HS-27A (cell line): ENCODE measurements at regions not wholly inside any gene's neighbourhood (a gene's known extent, or its start where the extent isn't known, plus 50 kb on each side); places are given as distances from the start of the nearest gene placed in this dataset.
"Not testable (repeated sequence)": the region's sequence is repeated elsewhere in the genome, so short reads cannot be mapped to it uniquely, and the experiment has no call there.

ENCODE experiments used
- DNase-seq: peaks from one replicate; pipeline ENCODE4 v3.0.0-alpha.2; 2012; ENCODE audit warnings: low read depth, missing footprints

GRCh38 chr9:65454034-65454433 is 169.0 kb upstream of the FOXD4L5 start:
- DNase-seq: not testable (repeated sequence)

GRCh38 chr9:65449886-65450610 is 165.0 kb upstream of the FOXD4L5 start:
- DNase-seq: not testable (repeated sequence)

GRCh38 chr9:65449423-65449822 is 164.4 kb upstream of the FOXD4L5 start:
- DNase-seq: no peak

DNA sequence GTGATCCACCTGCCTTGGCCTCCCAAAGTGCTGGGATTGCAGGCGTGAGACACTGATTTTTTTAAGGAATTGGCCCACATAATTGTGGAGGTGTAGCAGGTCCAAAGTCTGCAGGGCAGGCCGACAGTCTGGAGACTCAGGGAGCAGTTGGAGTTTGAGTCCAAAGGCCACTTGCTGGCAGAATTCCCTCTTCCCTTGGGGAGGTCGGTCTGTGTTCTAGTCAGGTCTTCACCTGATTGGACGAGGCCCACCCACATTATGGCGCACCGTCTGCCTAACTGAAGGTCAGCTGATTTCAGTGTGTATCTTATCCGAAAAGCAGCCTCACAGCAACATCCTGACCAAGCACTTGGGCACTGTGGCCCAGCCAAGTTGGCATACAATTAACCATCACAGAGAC is 162.1 kb upstream of the FOXD4L5 start:
- not testable (repeated sequence) for DNase-seq

GRCh38 chr9:65445991-65446390 is 161.0 kb upstream of the FOXD4L5 start:
- not testable (repeated sequence) for DNase-seq

DNA sequence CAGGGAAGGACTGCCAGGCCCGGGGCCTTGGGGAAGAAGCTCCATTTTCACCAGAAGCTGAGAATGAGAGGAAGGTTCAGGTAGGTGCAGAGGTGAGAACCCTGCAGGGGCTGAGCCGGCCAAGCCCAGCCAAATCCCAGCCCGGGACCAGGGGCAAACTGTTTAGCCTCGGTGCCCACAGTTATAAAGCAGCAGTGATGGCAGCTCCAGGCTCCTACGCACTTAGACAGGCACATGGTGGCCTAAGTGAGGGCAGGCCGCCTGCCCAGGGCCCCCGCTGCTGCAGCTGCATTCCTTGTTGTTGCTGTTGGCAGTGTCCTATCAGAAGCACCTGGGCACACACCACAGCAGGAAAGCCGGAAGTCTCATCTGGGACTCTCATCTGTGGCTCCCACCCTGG is 159.9 kb upstream of the FOXD4L5 start:
- no peak for DNase-seq

DNA sequence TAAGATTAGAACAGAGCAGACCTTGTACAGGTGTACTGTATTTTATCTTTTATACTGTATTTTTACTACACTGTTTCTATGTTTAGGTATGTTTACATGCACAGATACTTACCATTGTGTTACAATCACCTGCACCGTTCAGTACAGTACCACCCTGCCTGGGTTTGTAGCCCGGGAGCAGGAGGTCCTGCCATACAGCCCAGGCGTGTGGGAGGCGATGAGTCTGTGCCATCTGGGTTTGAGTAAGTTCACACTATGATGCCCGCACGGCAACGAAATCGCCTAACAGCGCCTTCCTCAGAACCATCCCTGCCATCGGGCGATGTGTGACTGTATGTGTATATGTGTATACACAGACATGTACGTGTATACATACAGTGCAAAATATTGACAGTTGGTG is 157.1 kb upstream of the FOXD4L5 start:
- DNase-seq: not testable (repeated sequence)

DNA sequence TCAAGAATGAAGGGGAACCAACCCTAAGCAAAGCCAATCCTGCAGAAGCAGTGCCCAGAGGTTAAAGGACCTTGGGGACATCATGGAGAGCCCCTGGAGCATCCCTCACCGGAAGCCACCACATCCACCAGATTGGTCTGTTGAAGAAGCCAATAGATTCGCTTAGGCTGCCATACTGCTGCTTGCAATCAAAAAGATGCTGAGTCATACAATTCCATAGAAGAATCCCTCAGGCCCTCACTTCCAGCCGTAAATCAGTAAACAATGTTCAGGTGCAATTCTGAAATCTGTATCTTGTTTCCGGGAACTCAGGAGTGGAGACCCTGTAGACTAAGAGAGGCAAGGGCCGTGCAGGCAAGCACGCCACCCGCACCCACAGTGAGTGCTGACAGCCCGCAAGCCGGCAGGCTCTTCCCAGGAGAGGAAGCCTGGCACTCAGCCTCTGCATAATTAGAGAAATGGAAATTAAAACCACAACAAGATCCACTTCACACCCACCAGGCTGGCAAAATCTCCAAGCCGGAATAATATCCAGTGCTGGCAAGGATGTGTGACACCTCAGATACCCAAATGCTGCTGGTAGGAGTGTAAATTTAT is 156.4 kb upstream of the FOXD4L5 start:
- DNase-seq: not testable (repeated sequence)

GRCh38 chr9:65437724-65438123 is 152.7 kb upstream of the FOXD4L5 start:
- no peak for DNase-seq

DNA sequence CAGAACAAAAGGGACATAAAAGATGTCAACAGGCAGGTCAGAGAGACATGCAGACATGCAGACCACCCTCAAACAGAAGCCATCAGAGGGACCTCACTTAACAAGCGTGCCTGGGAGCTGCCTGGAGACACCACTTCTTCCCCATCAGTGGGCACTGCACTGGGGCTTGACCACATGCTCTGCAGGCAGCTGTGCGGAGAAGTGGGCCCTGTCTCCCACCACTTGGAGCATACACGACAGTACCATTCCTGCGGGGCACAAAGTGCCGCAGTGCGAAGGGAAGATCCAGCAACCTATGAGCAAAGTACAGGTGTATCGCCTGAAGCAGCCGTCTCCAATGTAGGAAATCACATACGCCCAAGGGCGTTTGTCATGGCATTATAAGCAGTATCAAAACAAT is 150.5 kb upstream of the FOXD4L5 start:
- DNase-seq: no peak

DNA sequence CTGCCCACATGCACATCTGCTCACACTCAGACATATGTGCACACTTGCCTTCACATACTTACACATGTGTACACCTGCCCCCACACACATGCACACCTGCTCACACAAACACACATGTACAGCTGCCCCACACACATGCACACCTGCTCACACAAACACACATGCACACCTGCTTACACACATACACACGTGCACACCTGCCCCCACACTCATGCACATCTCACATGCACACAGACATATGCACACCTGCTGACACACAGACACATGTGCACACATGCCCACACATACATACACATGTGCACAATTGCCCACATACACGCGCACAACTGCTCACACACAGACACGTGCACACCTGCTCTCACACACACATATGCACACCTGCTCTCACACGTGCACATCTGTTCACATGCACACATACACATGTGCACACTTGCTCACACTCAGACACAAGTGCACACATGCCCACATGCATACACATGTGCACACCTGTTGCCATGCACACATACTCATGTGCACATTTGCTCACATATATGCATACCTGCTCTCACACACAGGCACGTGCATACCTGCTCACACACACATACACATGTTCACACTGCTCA is 147.8 kb upstream of the FOXD4L5 start:
- no peak for DNase-seq

GRCh38 chr9:65432051-65432450 is 147.0 kb upstream of the FOXD4L5 start:
- no peak for DNase-seq

GRCh38 chr9:65430221-65430620 is 145.2 kb upstream of the FOXD4L5 start:
- no peak for DNase-seq

DNA sequence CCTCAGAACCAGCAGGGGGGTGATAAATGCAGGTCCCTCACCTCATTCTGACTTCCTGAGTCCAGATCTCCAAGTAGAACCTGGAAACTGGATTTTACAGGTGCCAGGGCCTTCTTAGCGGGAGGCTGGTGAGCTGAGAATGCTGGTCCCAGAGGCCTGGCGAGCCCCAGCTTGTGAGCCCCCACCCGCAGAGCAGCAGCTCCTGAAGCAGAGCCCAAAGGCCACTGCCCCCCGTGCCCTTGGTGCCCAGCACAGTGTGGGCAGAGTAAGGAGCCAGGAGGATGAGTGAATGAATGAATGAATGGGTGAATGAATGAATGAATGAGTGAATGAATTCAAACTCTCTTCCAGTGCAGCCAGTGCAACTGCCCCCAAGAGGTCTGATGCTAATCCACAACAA is 142.4 kb upstream of the FOXD4L5 start:
- DNase-seq: not testable (repeated sequence)

DNA sequence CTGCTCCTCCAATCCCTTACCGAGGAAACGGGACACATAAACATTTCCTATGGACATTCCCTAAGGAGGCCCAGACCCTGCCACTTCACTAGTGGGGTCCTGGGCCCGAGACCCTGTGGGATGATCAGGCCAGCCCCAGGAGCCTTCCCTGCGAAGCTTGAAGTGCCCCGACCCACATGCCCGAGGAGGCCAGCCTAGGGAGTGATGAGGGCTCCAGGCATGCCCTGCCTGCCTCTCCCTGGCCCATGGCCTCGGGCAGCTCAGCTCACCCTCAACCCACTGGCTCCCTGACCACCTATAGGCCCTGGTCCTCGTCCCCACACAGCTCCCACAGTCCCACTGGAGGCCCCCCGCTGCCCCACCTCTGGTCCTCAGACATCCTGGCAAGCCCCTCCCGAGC is 141.8 kb upstream of the FOXD4L5 start:
- not testable (repeated sequence) for DNase-seq

DNA sequence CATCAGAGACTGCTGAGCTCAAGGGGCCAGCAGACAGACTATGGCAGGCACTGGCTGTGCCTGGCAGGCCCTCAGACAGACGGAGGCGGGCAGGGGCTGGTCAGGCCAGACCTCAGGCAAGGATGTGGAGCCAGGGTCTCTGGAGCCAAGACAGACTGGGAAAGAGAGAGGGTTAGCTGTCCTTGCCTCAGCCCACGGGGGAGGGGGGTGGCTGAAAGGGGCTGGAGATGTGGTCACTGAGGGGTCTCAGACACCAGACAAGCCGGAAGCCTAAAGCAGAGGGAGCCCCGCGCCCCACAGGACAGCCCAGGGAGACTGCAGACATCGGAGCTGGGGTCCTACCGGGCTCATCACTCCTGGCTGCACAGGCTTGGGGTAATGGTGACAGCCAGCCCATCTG is 141.2 kb upstream of the FOXD4L5 start:
- DNase-seq: no peak

- DNase-seq: not testable (repeated sequence)
Observed at GRCh38 chr9:65425183-65425582, 140.2 kb upstream of the FOXD4L5 start.

- not testable (repeated sequence) for DNase-seq
Observed at GRCh38 chr9:65424437-65424984, 139.5 kb upstream of the FOXD4L5 start.

GRCh38 chr9:65423691-65424436 is 138.9 kb upstream of the FOXD4L5 start:
- not testable (repeated sequence) for DNase-seq

GRCh38 chr9:65422966-65423690 is 138.1 kb upstream of the FOXD4L5 start:
- not testable (repeated sequence) for DNase-seq

DNA sequence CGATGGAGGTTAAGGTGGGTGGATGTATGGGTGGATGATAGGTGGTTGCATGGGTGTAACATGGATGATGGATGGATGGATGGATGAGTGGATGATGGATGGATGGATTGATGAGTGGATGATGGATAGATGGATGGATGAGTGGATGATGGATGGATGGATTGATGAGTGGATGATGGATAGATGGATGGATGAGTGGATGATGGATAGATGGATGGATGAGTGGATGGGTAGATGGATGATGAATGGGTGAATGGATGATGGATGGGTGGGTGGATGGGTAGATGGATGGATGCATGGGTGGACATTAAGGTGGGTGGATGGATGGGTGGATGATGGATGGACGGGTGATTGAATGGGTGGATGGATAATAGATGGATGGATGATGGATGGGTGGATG is 136.5 kb upstream of the FOXD4L5 start:
- not testable (repeated sequence) for DNase-seq

DNA sequence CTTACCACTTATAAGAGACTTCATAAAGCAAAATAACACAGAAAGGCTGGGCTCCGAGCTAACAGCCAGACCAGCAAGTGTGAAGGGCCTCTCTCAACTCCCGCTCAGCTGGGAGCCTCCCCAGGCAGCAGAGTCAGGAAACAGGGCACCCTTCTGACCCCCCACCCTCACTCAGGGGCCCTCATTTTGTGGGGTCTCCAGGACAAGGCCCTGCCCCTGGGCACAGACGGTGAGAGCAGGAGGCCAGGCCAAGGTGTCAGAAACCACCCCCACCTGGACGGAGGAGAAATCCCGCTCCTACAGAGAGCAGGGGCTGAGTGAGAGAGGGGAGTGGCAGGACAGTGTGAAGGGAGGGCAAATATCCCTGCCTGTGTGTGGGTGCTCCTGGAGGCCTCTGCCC is 135.8 kb upstream of the FOXD4L5 start:
- DNase-seq: no peak
